NB4 (cell line): ENCODE measurements at regions not wholly inside any gene's neighbourhood (a gene's known extent, or its start where the extent isn't known, plus 50 kb on each side); places are given as distances from the start of the nearest gene placed in this dataset.

Experiments used
- DNase-seq: peaks from one replicate; pipeline ENCODE4 v3.0.0; 2010; ENCODE audit warnings: low read depth
- H3K4me3 ChIP-seq: one replicate; pipeline ENCODE4 v1.5.1; 2011; ENCODE audit warnings: mild to moderate bottlenecking, low read depth, low read length, moderate library complexity
- CTCF ChIP-seq: IDR thresholded peaks from one replicate; pipeline ENCODE4 v1.5.1; 2012; ENCODE audit warnings: low read depth, low read length
- MAX ChIP-seq: IDR thresholded peaks from 2 replicates; pipeline ENCODE4 v1.6.1; 2011; ENCODE audit warnings: low read depth, low read length
- MYC ChIP-seq: IDR thresholded peaks from 2 replicates; pipeline ENCODE4 v1.6.1; 2011; ENCODE audit warnings: low read depth, low read length
- POLR2A ChIP-seq: IDR thresholded peaks from 2 replicates; pipeline ENCODE4 v1.6.1; 2011; ENCODE audit warnings: mild to moderate bottlenecking; ENCODE audit not compliant: insufficient read length; ENCODE audit errors: extremely low read depth

GRCh38 chr6:108750801-108751200 is 97.4 kb upstream of the ARMC2 start:
- no peak for TF ChIP-seq CTCF
- no peak for TF ChIP-seq MYC
- no peak for TF ChIP-seq POLR2A
- no peak for TF ChIP-seq MAX
- no peak overlapping the region for H3K4me3 ChIP-seq
- DNase-seq, result no peak

GRCh38 chr6:108751282-108751681 is 96.9 kb upstream of the ARMC2 start:
- TF ChIP-seq CTCF, result no peak
- TF ChIP-seq MYC, result no peak
- no peak for TF ChIP-seq POLR2A
- TF ChIP-seq MAX, result no peak
- DNase-seq, result no peak
- no peak overlapping the region for H3K4me3 ChIP-seq

GRCh38 chr6:108751851-108752732 is 96.1 kb upstream of the ARMC2 start:
- DNase-seq, result no peak

GRCh38 chr6:108752733-108753590 is 95.3 kb upstream of the ARMC2 start:
- TF ChIP-seq MAX (no peak), CTCF (no peak), MYC (no peak), POLR2A (no peak)
- H3K4me3 ChIP-seq, result no peak overlapping the region
- DNase-seq, result no peak

More at GRCh38 chr6:108751851-108752732, 96.1 kb upstream of the ARMC2 start:
- no peak overlapping the region for H3K4me3 ChIP-seq
- no peak for TF ChIP-seq MYC
- TF ChIP-seq MAX, result no peak
- no peak for TF ChIP-seq CTCF
- TF ChIP-seq POLR2A, result no peak

GRCh38 chr6:108755257-108756240 is 92.7 kb upstream of the ARMC2 start:
- H3K4me3 ChIP-seq, result no peak overlapping the region
- TF ChIP-seq CTCF (no peak), MYC (no peak), MAX (no peak), POLR2A (no peak)
- no peak for DNase-seq
